DND-41 (cell line): ENCODE measurements at regions not wholly inside any gene's neighbourhood (a gene's known extent, or its start where the extent isn't known, plus 50 kb on each side); places are given as distances from the start of the nearest gene placed in this dataset.

Experiments
- ATAC-seq: fragments of 200-7000 bp; cut with Tn5 transposase; 3 replicates; pipeline ENCODE4 v1.9.1; 2021; ENCODE audit warnings: low read depth; ENCODE audit not compliant: insufficient read depth
- DNase-seq: peaks from one replicate; pipeline ENCODE4 v3.0.0-alpha.2; 2020
- H2AFZ ChIP-seq: 2 replicates; pipeline ENCODE4 v1.6.0; 2012; ENCODE audit warnings: low read depth, low read length
- H3K27ac ChIP-seq: 2 replicates; pipeline ENCODE4 v1.5.1; 2012; ENCODE audit warnings: low read length, inconsistent platforms
- H3K27me3 ChIP-seq: fragments of 200-600 bp; sonication (generic); 2 replicates; pipeline ENCODE4 v1.6.0; 2012; ENCODE audit warnings: low read length, mild to moderate bottlenecking, inconsistent platforms; ENCODE audit not compliant: insufficient read depth, poor library complexity
- H3K36me3 ChIP-seq: 2 replicates; pipeline ENCODE4 v1.5.1; 2012; ENCODE audit warnings: low read length, inconsistent platforms; ENCODE audit not compliant: insufficient read depth
- H3K4me1 ChIP-seq: 2 replicates; pipeline ENCODE4 v1.5.1; 2012; ENCODE audit warnings: mild to moderate bottlenecking, low read length; ENCODE audit not compliant: insufficient read depth
- H3K4me2 ChIP-seq: 2 replicates; pipeline ENCODE4 v1.6.0; 2012; ENCODE audit warnings: mild to moderate bottlenecking, moderate library complexity, low read length, inconsistent platforms; ENCODE audit not compliant: insufficient read depth
- H3K4me3 ChIP-seq, 2 experiments: fragments of 200-600 bp in 1 of 2; shearing (Covaris generic) in 1 of 2; 2 replicates each; pipeline ENCODE4 v1.5.1; 2012 to 2016; ENCODE audit warnings: inconsistent platforms in 2 of 2, low read length in 2 of 2, mild to moderate bottlenecking in 2 of 2, low read depth in 1 of 2, moderate library complexity in 1 of 2
- H3K79me2 ChIP-seq: 2 replicates; pipeline ENCODE4 v1.6.0; 2012; ENCODE audit warnings: low read length, inconsistent platforms; ENCODE audit not compliant: insufficient read depth
- H3K9ac ChIP-seq: 2 replicates; pipeline ENCODE4 v1.6.0; 2012; ENCODE audit warnings: low read depth, mild to moderate bottlenecking, inconsistent platforms, low read length, moderate library complexity
- H3K9me3 ChIP-seq: 2 replicates; pipeline ENCODE4 v1.5.1; 2012; ENCODE audit warnings: low read length, moderate library complexity, mild to moderate bottlenecking, inconsistent platforms; ENCODE audit not compliant: insufficient read depth, severe bottlenecking
- H4K20me1 ChIP-seq: 2 replicates; pipeline ENCODE4 v1.6.0; 2012; ENCODE audit warnings: low read length; ENCODE audit not compliant: insufficient read depth
- CTCF ChIP-seq: IDR thresholded peaks from 2 replicates; pipeline ENCODE4 v1.5.1; 2012; ENCODE audit warnings: borderline replicate concordance, low read length, moderate library complexity, mild to moderate bottlenecking; ENCODE audit not compliant: poor library complexity, severe bottlenecking; ENCODE audit errors: extremely low read depth
- EZH2 ChIP-seq: IDR thresholded peaks from 3 replicates; pipeline ENCODE4 v1.6.1; 2012; ENCODE audit warnings: borderline replicate concordance, low read depth, mild to moderate bottlenecking, moderate library complexity, low read length, inconsistent platforms; ENCODE audit not compliant: severe bottlenecking

GRCh38 chr1:83813576-83813975 lies 185.4 kb downstream of the TTLL7 start:
- ATAC-seq (no peak), DNase-seq (no peak)
- H2AFZ ChIP-seq, result no peak overlapping the region
- H3K4me2 ChIP-seq, result no peak overlapping the region
- H3K36me3 ChIP-seq, result no peaks in the 10 kb centered on the region
- H3K27me3 ChIP-seq, result no peaks in the 10 kb centered on the region
- no peaks in the 10 kb centered on the region for H3K9me3 ChIP-seq
- no peak overlapping the region for H3K9ac ChIP-seq
- TF ChIP-seq EZH2, result no peak
- TF ChIP-seq CTCF, result no peak
- H3K79me2 ChIP-seq, result no peaks in the 10 kb centered on the region
- H3K4me1 ChIP-seq, result no peaks in the 10 kb centered on the region
- H3K27ac ChIP-seq, result no peak overlapping the region
- no peaks in the 10 kb centered on the region for H4K20me1 ChIP-seq
- H3K4me3 ChIP-seq, result no peak overlapping the region

- H3K36me3 ChIP-seq, result no peaks in the 10 kb centered on the region
- H2AFZ ChIP-seq, result no peak overlapping the region
- H3K4me2 ChIP-seq, result no peak overlapping the region
- H3K4me1 ChIP-seq, result no peaks in the 10 kb centered on the region
- no peak for ATAC-seq
- H4K20me1 ChIP-seq, result no peaks in the 10 kb centered on the region
- TF ChIP-seq EZH2 (no peak), CTCF (no peak)
- DNase-seq, result no peak
- H3K79me2 ChIP-seq, result no peaks in the 10 kb centered on the region
- H3K27ac ChIP-seq, result no peak overlapping the region
- no peaks in the 10 kb centered on the region for H3K27me3 ChIP-seq
- H3K4me3 ChIP-seq, result no peak overlapping the region
- no peaks in the 10 kb centered on the region for H3K9me3 ChIP-seq
- H3K9ac ChIP-seq, result no peak overlapping the region
These were observed 188.8 kb downstream of the TTLL7 start for GRCh38 chr1:83810144-83810543.

- Histone ChIP-seq H3K4me1 (no peaks in the 10 kb centered on the region), H3K9ac (no peak overlapping the region), H3K27ac (no peak overlapping the region), H3K9me3 (no peaks in the 10 kb centered on the region), H2AFZ (no peak overlapping the region), H3K27me3 (no peaks in the 10 kb centered on the region), H4K20me1 (no peaks in the 10 kb centered on the region), H3K79me2 (no peaks in the 10 kb centered on the region), H3K4me3 (no peak overlapping the region), H3K4me2 (no peak overlapping the region), H3K36me3 (no peaks in the 10 kb centered on the region)
- DNase-seq (no peak), ATAC-seq (no peak)
- TF ChIP-seq EZH2 (no peak), CTCF (no peak)
These were observed 190.4 kb downstream of the TTLL7 start for GRCh38 chr1:83808536-83808935.

GRCh38 chr1:83807821-83808220 lies 191.1 kb downstream of the TTLL7 start:
- no peak for DNase-seq
- TF ChIP-seq CTCF (no peak), EZH2 (no peak)
- Histone ChIP-seq H3K4me3 (no peak overlapping the region), H3K4me2 (no peak overlapping the region), H3K27me3 (no peaks in the 10 kb centered on the region), H3K27ac (no peak overlapping the region), H3K9me3 (no peaks in the 10 kb centered on the region), H3K9ac (no peak overlapping the region), H3K36me3 (no peaks in the 10 kb centered on the region), H3K79me2 (no peaks in the 10 kb centered on the region), H3K4me1 (no peaks in the 10 kb centered on the region), H2AFZ (no peak overlapping the region), H4K20me1 (no peaks in the 10 kb centered on the region)
- ATAC-seq, result no peak
